ENCODE measurements at regions not wholly inside any gene's neighbourhood (a gene's known extent, or its start where the extent isn't known, plus 50 kb on each side); places are given as distances from the start of the nearest gene placed in this dataset.

DNA sequence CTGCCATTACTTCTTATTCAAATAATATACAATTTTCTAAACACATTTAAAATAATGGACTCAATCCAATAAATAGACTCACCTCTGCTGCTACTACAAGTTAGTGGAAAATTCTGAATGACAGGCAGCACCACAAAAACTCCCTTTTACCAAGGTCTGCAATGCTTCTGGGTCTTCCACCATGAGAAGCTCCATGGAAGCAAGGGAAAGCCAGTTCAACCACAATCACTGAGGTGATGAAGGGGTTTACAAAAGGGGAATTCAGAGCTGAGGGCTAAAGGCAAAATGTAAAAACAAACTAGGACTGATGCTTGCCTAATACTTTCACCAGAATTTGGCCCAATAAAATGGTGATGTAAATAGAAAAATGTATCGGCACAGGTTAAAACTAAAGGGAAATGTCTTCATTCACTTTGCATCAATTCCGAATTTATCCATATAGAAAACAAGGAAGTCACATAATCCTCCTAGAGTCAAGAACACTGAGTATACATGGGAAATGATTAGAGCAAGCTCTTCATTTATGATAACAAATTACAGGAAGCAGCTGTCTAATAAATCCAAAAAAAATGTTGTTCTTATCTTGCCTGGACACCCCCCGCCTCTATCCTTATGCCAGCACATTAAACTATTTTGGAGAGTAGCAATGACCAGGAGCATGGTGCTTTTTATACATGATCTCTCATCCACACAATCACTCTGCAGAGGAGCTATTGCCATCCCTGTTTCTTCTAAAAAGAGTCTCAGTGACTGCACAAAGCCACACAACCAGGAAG, 66.3 kb upstream of the NFIB start:
- no peak for TF ChIP-seq POLR2A (IDR thresholded peaks at IDR 0.05)
- no peak for TF ChIP-seq CTCF (IDR thresholded peaks at IDR 0.05 in 4 of 5, conservative IDR thresholded peaks at IDR 0.05 in 1 of 5)

Data from gastrocnemius medialis (tissue), 4 donors.